SKM-1 (cell line): ENCODE measurements at regions not wholly inside any gene's neighbourhood (a gene's known extent, or its start where the extent isn't known, plus 50 kb on each side); places are given as distances from the start of the nearest gene placed in this dataset.

Experiments used
- DNase-seq: peaks from one replicate; lab custom pipeline; 2025; ENCODE audit not compliant: unreplicated experiment; lab: John Stamatoyannopoulos, UW

GRCh38 chr5:89024045-89024444 lies 141.1 kb upstream of the MEF2C start:
- no peak for DNase-seq

- DNase-seq = no peak
These were observed 138.1 kb upstream of the MEF2C start for GRCh38 chr5:89020926-89021610.

- DNase-seq = no peak
These were observed 133.8 kb upstream of the MEF2C start for GRCh38 chr5:89016741-89017303.

- no peak for DNase-seq
These were observed 132.4 kb upstream of the MEF2C start for GRCh38 chr5:89015409-89015808.

GRCh38 chr5:89011778-89012711 lies 129.1 kb upstream of the MEF2C start:
- DNase-seq = no peak

GRCh38 chr5:89010512-89010911 lies 127.5 kb upstream of the MEF2C start:
- no peak for DNase-seq

- no peak for DNase-seq
These were observed 125.3 kb upstream of the MEF2C start for GRCh38 chr5:89008291-89008690.

- no peak for DNase-seq
These were observed 123.0 kb upstream of the MEF2C start for GRCh38 chr5:89005990-89006389.

GRCh38 chr5:89004379-89004778 lies 121.4 kb upstream of the MEF2C start:
- no peak for DNase-seq

- DNase-seq = no peak
These were observed 120.6 kb upstream of the MEF2C start for GRCh38 chr5:89003563-89004036.

- no peak for DNase-seq
These were observed 116.9 kb upstream of the MEF2C start for GRCh38 chr5:88999853-89000252.

GRCh38 chr5:88997937-88998336 lies 115.0 kb upstream of the MEF2C start:
- no peak for DNase-seq

GRCh38 chr5:88984040-88984439 lies 101.1 kb upstream of the MEF2C start:
- no peak for DNase-seq

GRCh38 chr5:88979726-88980125 lies 96.7 kb upstream of the MEF2C start:
- no peak for DNase-seq

GRCh38 chr5:88979244-88979643 lies 96.3 kb upstream of the MEF2C start:
- DNase-seq = no peak

- no peak for DNase-seq
These were observed 93.9 kb upstream of the MEF2C start for GRCh38 chr5:88976914-88977313.

GRCh38 chr5:88967633-88968585 lies 84.9 kb upstream of the MEF2C start:
- DNase-seq = no peak

- no peak for DNase-seq
These were observed 81.8 kb upstream of the MEF2C start for GRCh38 chr5:88964831-88965230.

GRCh38 chr5:88957013-88957412 lies 74.0 kb upstream of the MEF2C start:
- DNase-seq = no peak

- no peak for DNase-seq
These were observed 73.4 kb upstream of the MEF2C start for GRCh38 chr5:88956416-88956815.

GRCh38 chr5:88955403-88955802 lies 72.4 kb upstream of the MEF2C start:
- DNase-seq = no peak
